ENCODE measurements at regions not wholly inside any gene's neighbourhood (a gene's known extent, or its start where the extent isn't known, plus 50 kb on each side); places are given as distances from the start of the nearest gene placed in this dataset.

- H3K36me3 ChIP-seq (ENCODE audit: control insufficient read depth, low read length): no peaks in the 10 kb centered on the region
- H3K4me3 ChIP-seq (ENCODE audit: low read length): no peak overlapping the region
- H3K27me3 ChIP-seq (ENCODE audit: control insufficient read depth, low read length): no peaks in the 10 kb centered on the region
- H4K20me1 ChIP-seq (ENCODE audit: control insufficient read depth, insufficient read depth, low read depth, low read length): no peaks in the 10 kb centered on the region
- TF ChIP-seq CTCF (IDR thresholded peaks at IDR 0.05; ENCODE audit: low read depth, low read length, poor library complexity, severe bottlenecking) (no peak), EZH2phosphoT487 (IDR thresholded peaks at IDR 0.05; ENCODE audit: borderline replicate concordance, low read length) (no peak)
- no peaks in the 10 kb centered on the region for H3F3A ChIP-seq (ENCODE audit: control insufficient read depth, insufficient read depth)
- no peaks in the 10 kb centered on the region for H3K79me2 ChIP-seq (ENCODE audit: control insufficient read depth, low read length)
- no peak overlapping the region for H3K27ac ChIP-seq (ENCODE audit: low read depth, low read length)
- no peaks in the 10 kb centered on the region for H3K9me3 ChIP-seq (ENCODE audit: control insufficient read depth, insufficient read depth, low read length)
- no peak overlapping the region for H3K4me2 ChIP-seq (ENCODE audit: low read length)
- H3K9me2 ChIP-seq (replicated peaks; ENCODE audit: control insufficient read depth, low read length): no peaks in the 10 kb centered on the region
- H3K4me1 ChIP-seq (ENCODE audit: control insufficient read depth, low read length): no peaks in the 10 kb centered on the region
Observed at GRCh38 chr2:150911766-150912280, 349.8 kb downstream of the RBM43 start.

- Histone ChIP-seq H3K9me2 (replicated peaks; ENCODE audit: control insufficient read depth, low read length) (no peaks in the 10 kb centered on the region), H3K4me2 (ENCODE audit: low read length) (no peak overlapping the region)
- TF ChIP-seq EZH2phosphoT487 (IDR thresholded peaks at IDR 0.05; ENCODE audit: borderline replicate concordance, low read length) (no peak), CTCF (IDR thresholded peaks at IDR 0.05; ENCODE audit: low read depth, low read length, poor library complexity, severe bottlenecking) (no peak)
Observed at GRCh38 chr2:150909613-150910012, 352.1 kb downstream of the RBM43 start.

GRCh38 chr2:150909090-150909489, 352.6 kb downstream of the RBM43 start:
- Histone ChIP-seq H3K9me2 (replicated peaks; ENCODE audit: control insufficient read depth, low read length) (no peaks in the 10 kb centered on the region), H3K9me3 (ENCODE audit: control insufficient read depth, insufficient read depth, low read length) (no peaks in the 10 kb centered on the region), H3K27me3 (ENCODE audit: control insufficient read depth, low read length) (no peaks in the 10 kb centered on the region), H3F3A (ENCODE audit: control insufficient read depth, insufficient read depth) (no peaks in the 10 kb centered on the region), H3K36me3 (ENCODE audit: control insufficient read depth, low read length) (no peaks in the 10 kb centered on the region), H3K4me1 (ENCODE audit: control insufficient read depth, low read length) (no peaks in the 10 kb centered on the region), H3K27ac (ENCODE audit: low read depth, low read length) (no peak overlapping the region), H3K79me2 (ENCODE audit: control insufficient read depth, low read length) (no peaks in the 10 kb centered on the region), H3K4me2 (ENCODE audit: low read length) (no peak overlapping the region), H4K20me1 (ENCODE audit: control insufficient read depth, insufficient read depth, low read depth, low read length) (no peaks in the 10 kb centered on the region), H3K4me3 (ENCODE audit: low read length) (no peak overlapping the region)
- TF ChIP-seq CTCF (IDR thresholded peaks at IDR 0.05; ENCODE audit: low read depth, low read length, poor library complexity, severe bottlenecking) (no peak), EZH2phosphoT487 (IDR thresholded peaks at IDR 0.05; ENCODE audit: borderline replicate concordance, low read length) (no peak)

More at GRCh38 chr2:150909613-150910012, 352.1 kb downstream of the RBM43 start:
- no peaks in the 10 kb centered on the region for H3K9me3 ChIP-seq (ENCODE audit: control insufficient read depth, insufficient read depth, low read length)
- no peaks in the 10 kb centered on the region for H3F3A ChIP-seq (ENCODE audit: control insufficient read depth, insufficient read depth)
- H3K27me3 ChIP-seq (ENCODE audit: control insufficient read depth, low read length): no peaks in the 10 kb centered on the region
- no peak overlapping the region for H3K4me3 ChIP-seq (ENCODE audit: low read length)
- H3K4me1 ChIP-seq (ENCODE audit: control insufficient read depth, low read length): no peaks in the 10 kb centered on the region
- H3K27ac ChIP-seq (ENCODE audit: low read depth, low read length): no peak overlapping the region
- no peaks in the 10 kb centered on the region for H4K20me1 ChIP-seq (ENCODE audit: control insufficient read depth, insufficient read depth, low read depth, low read length)
- H3K79me2 ChIP-seq (ENCODE audit: control insufficient read depth, low read length): no peaks in the 10 kb centered on the region
- no peaks in the 10 kb centered on the region for H3K36me3 ChIP-seq (ENCODE audit: control insufficient read depth, low read length)

Data from DOHH2 (cell line).